OCI-LY7 (cell line): ENCODE measurements at regions not wholly inside any gene's neighbourhood (a gene's known extent, or its start where the extent isn't known, plus 50 kb on each side); places are given as distances from the start of the nearest gene placed in this dataset.

Source experiments
- EZH2phosphoT487 ChIP-seq: fragments of 200-600 bp; sonication (generic); IDR thresholded peaks from 2 replicates; pipeline ENCODE4 v1.6.1; 2018; ENCODE audit warnings: low read depth, borderline replicate concordance, mild to moderate bottlenecking, mixed run types, antibody characterized with exemption, low read length, moderate library complexity, mixed read lengths
- TF ChIP-seq, protein P1 (sequence below): fragments of 200-600 bp; sonication (generic); conservative IDR thresholded peaks from 2 replicates; pipeline ENCODE4 v1.5.1; 2014; ENCODE audit warnings: mild to moderate bottlenecking, antibody characterized with exemption, low read length, moderate library complexity, mixed read lengths

DNA sequence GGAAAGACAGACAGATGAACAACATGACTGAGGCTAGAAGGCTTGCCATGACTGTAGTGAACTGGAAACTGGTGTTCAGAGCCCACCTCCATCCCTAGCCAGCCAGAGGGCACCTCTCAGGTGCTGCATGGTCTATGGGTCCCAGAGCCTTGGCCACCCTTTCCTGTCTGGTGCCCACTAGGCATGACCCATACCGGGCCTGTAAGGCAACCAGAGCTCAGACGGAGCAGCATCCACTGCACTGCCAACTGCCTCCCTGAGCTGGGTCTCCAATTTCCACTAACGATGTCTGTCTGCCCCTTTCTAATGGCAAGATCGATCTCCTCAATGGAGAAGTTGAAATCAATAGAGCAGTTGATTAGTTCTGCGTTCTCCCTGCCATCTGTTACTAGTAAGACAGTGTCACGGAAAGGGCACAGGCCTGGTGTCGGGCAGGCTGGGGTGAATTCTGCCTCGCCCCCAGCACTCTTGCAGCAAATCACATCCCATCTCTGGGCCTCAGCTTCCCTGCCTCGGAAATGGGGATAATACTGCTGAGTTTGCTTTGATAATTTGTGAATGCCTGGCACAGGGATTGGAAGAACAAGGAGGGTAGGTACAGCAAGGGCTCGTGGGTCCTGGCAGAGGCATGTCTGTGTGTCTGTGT, 172.3 kb upstream of the MVB12B start:
- TF ChIP-seq, protein P1, sequence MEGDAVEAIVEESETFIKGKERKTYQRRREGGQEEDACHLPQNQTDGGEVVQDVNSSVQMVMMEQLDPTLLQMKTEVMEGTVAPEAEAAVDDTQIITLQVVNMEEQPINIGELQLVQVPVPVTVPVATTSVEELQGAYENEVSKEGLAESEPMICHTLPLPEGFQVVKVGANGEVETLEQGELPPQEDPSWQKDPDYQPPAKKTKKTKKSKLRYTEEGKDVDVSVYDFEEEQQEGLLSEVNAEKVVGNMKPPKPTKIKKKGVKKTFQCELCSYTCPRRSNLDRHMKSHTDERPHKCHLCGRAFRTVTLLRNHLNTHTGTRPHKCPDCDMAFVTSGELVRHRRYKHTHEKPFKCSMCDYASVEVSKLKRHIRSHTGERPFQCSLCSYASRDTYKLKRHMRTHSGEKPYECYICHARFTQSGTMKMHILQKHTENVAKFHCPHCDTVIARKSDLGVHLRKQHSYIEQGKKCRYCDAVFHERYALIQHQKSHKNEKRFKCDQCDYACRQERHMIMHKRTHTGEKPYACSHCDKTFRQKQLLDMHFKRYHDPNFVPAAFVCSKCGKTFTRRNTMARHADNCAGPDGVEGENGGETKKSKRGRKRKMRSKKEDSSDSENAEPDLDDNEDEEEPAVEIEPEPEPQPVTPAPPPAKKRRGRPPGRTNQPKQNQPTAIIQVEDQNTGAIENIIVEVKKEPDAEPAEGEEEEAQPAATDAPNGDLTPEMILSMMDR: no peak
- no peak for TF ChIP-seq EZH2phosphoT487
